ENCODE measurements at regions not wholly inside any gene's neighbourhood (a gene's known extent, or its start where the extent isn't known, plus 50 kb on each side); places are given as distances from the start of the nearest gene placed in this dataset.

- DNase-seq: no peak
- Histone ChIP-seq H3K9me3 (ENCODE audit: low read length) (no peaks in the 10 kb centered on the region), H4K20me1 (ENCODE audit: low read length) (no peaks in the 10 kb centered on the region), H3K36me3 (ENCODE audit: low read depth, low read length) (no peaks in the 10 kb centered on the region), H2AFZ (ENCODE audit: low read length) (no peak overlapping the region), H3K27me3 (ENCODE audit: low read length) (peaks cover 21% of the 10 kb centered on the region), H3K27ac (ENCODE audit: low read length) (no peak overlapping the region), H3K4me2 (ENCODE audit: low read length) (no peak overlapping the region), H3K4me3 (ENCODE audit: low read length) (no peak overlapping the region), H3K9me2 (replicated peaks; ENCODE audit: low read length) (no peaks in the 10 kb centered on the region), H3K79me2 (ENCODE audit: low read length) (no peaks in the 10 kb centered on the region), H3K9ac (ENCODE audit: low read length) (no peak overlapping the region), H3F3A (ENCODE audit: low read length, unreplicated experiment) (no peaks in the 10 kb centered on the region), H3K4me1 (ENCODE audit: insufficient read depth, low read length) (no peaks in the 10 kb centered on the region)
- ATAC-seq: no peak
- intact Hi-C loops (cut with micrococcal nuclease): no loop called here
- ChIA-PET POLR2A (ENCODE audit: unreplicated experiment) (no interaction called here), CTCF (interaction anchor here (0.6 to 0.7 kb wide), 2 partner anchors 11 to 53 kb away, joined by 3 read pairs; no protein-coding TSS in a partner anchor)
- no peak for TF ChIP-seq CTCF (conservative IDR thresholded peaks at IDR 0.05; ENCODE audit: low read depth, low read length)
- no peak for TF ChIP-seq EZH2 (IDR thresholded peaks at IDR 0.05; ENCODE audit: low read length, unreplicated experiment)
- TF ChIP-seq EZH2phosphoT487 (IDR thresholded peaks at IDR 0.05; ENCODE audit: borderline replicate concordance, low read length): no peak
- no TSS peak for BruUV-seq (replicated peaks)
Measured at GRCh38 chr6:41450581-41450980, 95.6 kb upstream of the FOXP4 start.

- ChIA-PET POLR2A (ENCODE audit: unreplicated experiment) (no interaction called here), CTCF (interaction anchor here (0.7 kb wide), 1 partner anchor 54 kb away, joined by 3 read pairs; no protein-coding TSS in a partner anchor)
- peak; percentile 20; the same call in 1 of the 2 replicates for TF ChIP-seq CTCF (conservative IDR thresholded peaks at IDR 0.05; ENCODE audit: low read depth, low read length)
- no peak for TF ChIP-seq EZH2 (IDR thresholded peaks at IDR 0.05; ENCODE audit: low read length, unreplicated experiment)
- no peak for TF ChIP-seq EZH2phosphoT487 (IDR thresholded peaks at IDR 0.05; ENCODE audit: borderline replicate concordance, low read length)
- H3K9ac ChIP-seq (ENCODE audit: low read length): no peak overlapping the region
- no peak overlapping the region for H3K4me3 ChIP-seq (ENCODE audit: low read length)
- H2AFZ ChIP-seq (ENCODE audit: low read length): no peak overlapping the region
- no peaks in the 10 kb centered on the region for H4K20me1 ChIP-seq (ENCODE audit: low read length)
- H3K4me2 ChIP-seq (ENCODE audit: low read length): no peak overlapping the region
- H3K36me3 ChIP-seq (ENCODE audit: low read depth, low read length): no peaks in the 10 kb centered on the region
- no peak for DNase-seq
- no peaks in the 10 kb centered on the region for H3K79me2 ChIP-seq (ENCODE audit: low read length)
- intact Hi-C loops (cut with micrococcal nuclease): no loop called here
- H3K9me3 ChIP-seq (ENCODE audit: low read length): no peaks in the 10 kb centered on the region
- ATAC-seq: peak; percentile 15; the same call in 1 of the 2 replicates
- BruUV-seq (replicated peaks): no TSS peak
- no peak overlapping the region for H3K27ac ChIP-seq (ENCODE audit: low read length)
- H3K27me3 ChIP-seq (ENCODE audit: low read length): peaks cover 26% of the 10 kb centered on the region
- no peaks in the 10 kb centered on the region for H3K4me1 ChIP-seq (ENCODE audit: insufficient read depth, low read length)
- no peaks in the 10 kb centered on the region for H3F3A ChIP-seq (ENCODE audit: low read length, unreplicated experiment)
- no peaks in the 10 kb centered on the region for H3K9me2 ChIP-seq (replicated peaks; ENCODE audit: low read length)
Measured at GRCh38 chr6:41451039-41451438, 95.1 kb upstream of the FOXP4 start.

- Histone ChIP-seq H4K20me1 (ENCODE audit: low read length) (no peaks in the 10 kb centered on the region), H3K4me1 (ENCODE audit: insufficient read depth, low read length) (no peaks in the 10 kb centered on the region), H3K9ac (ENCODE audit: low read length) (no peak overlapping the region), H3K27me3 (ENCODE audit: low read length) (peaks cover 26% of the 10 kb centered on the region), H3K4me3 (ENCODE audit: low read length) (no peak overlapping the region), H3K36me3 (ENCODE audit: low read depth, low read length) (no peaks in the 10 kb centered on the region), H3K9me3 (ENCODE audit: low read length) (no peaks in the 10 kb centered on the region), H3K4me2 (ENCODE audit: low read length) (no peak overlapping the region), H3F3A (ENCODE audit: low read length, unreplicated experiment) (no peaks in the 10 kb centered on the region), H2AFZ (ENCODE audit: low read length) (no peak overlapping the region), H3K27ac (ENCODE audit: low read length) (no peak overlapping the region), H3K79me2 (ENCODE audit: low read length) (no peaks in the 10 kb centered on the region), H3K9me2 (replicated peaks; ENCODE audit: low read length) (no peaks in the 10 kb centered on the region)
- CTCF ChIA-PET: no interaction called here
- no peak for DNase-seq
- intact Hi-C loops (cut with micrococcal nuclease): no loop called here
- no TSS peak for BruUV-seq (replicated peaks)
- no peak for ATAC-seq
- POLR2A ChIA-PET (ENCODE audit: unreplicated experiment): no interaction called here
- TF ChIP-seq EZH2phosphoT487 (IDR thresholded peaks at IDR 0.05; ENCODE audit: borderline replicate concordance, low read length) (no peak), CTCF (conservative IDR thresholded peaks at IDR 0.05; ENCODE audit: low read depth, low read length) (no peak), EZH2 (IDR thresholded peaks at IDR 0.05; ENCODE audit: low read length, unreplicated experiment) (no peak)
Measured at GRCh38 chr6:41451515-41452163, 94.5 kb upstream of the FOXP4 start.

Data from PC-3 (cell line).